Activated CD4-positive, alpha-beta memory T cell treated with anti-CD3 and anti-CD28 coated beads, Interleukin-2, amount 10 ng/mL, durations not matched to agents 7 days and 5 days (primary cell): ENCODE measurements at regions not wholly inside any gene's neighbourhood (a gene's known extent, or its start where the extent isn't known, plus 50 kb on each side); places are given as distances from the start of the nearest gene placed in this dataset.

Source experiments
- CTCF ChIA-PET: fragments of 350-600 bp; sonication (Branson Sonifier 250); formaldehyde crosslinking; loops from one replicate; lab custom pipeline; 2021; ENCODE audit warnings: antibody characterized with exemption, inconsistent platforms; lab: Charles Lee
- POLR2A ChIA-PET: fragments of 350-600 bp; sonication (Branson Sonifier 250); formaldehyde crosslinking; loops from one replicate; lab custom pipeline; 2021; ENCODE audit warnings: antibody characterized with exemption; lab: Charles Lee
- DNase-seq: peaks from one replicate; pipeline ENCODE4 v3.0.0-alpha.2; 2020
- H3K27ac Mint-ChIP-seq: one replicate; pipeline ENCODE4 v1.8.0; 2021; ENCODE audit warnings: mild to moderate bottlenecking, mixed read lengths
- H3K27me3 Mint-ChIP-seq: one replicate; pipeline ENCODE4 v1.8.0; 2021; ENCODE audit warnings: mixed read lengths
- H3K36me3 Mint-ChIP-seq: one replicate; pipeline ENCODE4 v1.8.0; 2021; ENCODE audit warnings: low read depth, mixed read lengths
- H3K4me1 Mint-ChIP-seq: one replicate; pipeline ENCODE4 v1.8.0; 2021; ENCODE audit warnings: mixed read lengths
- H3K4me3 Mint-ChIP-seq: one replicate; pipeline ENCODE4 v1.8.0; 2021; ENCODE audit warnings: mild to moderate bottlenecking, mixed read lengths
- H3K9me3 Mint-ChIP-seq: one replicate; pipeline ENCODE4 v1.8.0; 2021; ENCODE audit warnings: mixed read lengths

GRCh38 chr18:57087644-57088376 is 59.1 kb upstream of the BOD1L2 start:
- no peaks in the 10 kb centered on the region for H3K36me3 Mint-ChIP-seq
- ChIA-PET POLR2A (no interaction called here), CTCF (no interaction called here)
- peaks cover 9% of the 10 kb centered on the region for H3K9me3 Mint-ChIP-seq
- H3K27ac Mint-ChIP-seq = no peak overlapping the region
- H3K27me3 Mint-ChIP-seq = peaks cover 24% of the 10 kb centered on the region
- peaks cover 20% of the 10 kb centered on the region for H3K4me1 Mint-ChIP-seq
- H3K4me3 Mint-ChIP-seq = no peak overlapping the region
- DNase-seq = no peak

- Mint-ChIP-seq H3K9me3 (peaks cover 7% of the 10 kb centered on the region), H3K4me3 (no peak overlapping the region), H3K36me3 (no peaks in the 10 kb centered on the region), H3K27me3 (peaks cover 17% of the 10 kb centered on the region), H3K27ac (no peak overlapping the region), H3K4me1 (peaks cover 17% of the 10 kb centered on the region)
- no peak for DNase-seq
- POLR2A ChIA-PET = no interaction called here
- CTCF ChIA-PET = no interaction called here
Observed at GRCh38 chr18:57088883-57089282, 58.0 kb upstream of the BOD1L2 start.

- peaks cover 9% of the 10 kb centered on the region for H3K4me1 Mint-ChIP-seq
- no peaks in the 10 kb centered on the region for H3K36me3 Mint-ChIP-seq
- ChIA-PET CTCF (no interaction called here), POLR2A (no interaction called here)
- H3K4me3 Mint-ChIP-seq = no peak overlapping the region
- H3K9me3 Mint-ChIP-seq = peaks cover 6% of the 10 kb centered on the region
- DNase-seq = no peak
- H3K27me3 Mint-ChIP-seq = peaks cover 14% of the 10 kb centered on the region
- H3K27ac Mint-ChIP-seq = no peak overlapping the region
Observed at GRCh38 chr18:57089702-57090101, 57.2 kb upstream of the BOD1L2 start.

GRCh38 chr18:57091231-57091630 is 55.7 kb upstream of the BOD1L2 start:
- ChIA-PET CTCF (interaction anchor here (0.9 kb wide), 1 partner anchor 302 kb away, joined by 3 read pairs; no protein-coding TSS in a partner anchor), POLR2A (no interaction called here)
- H3K27me3 Mint-ChIP-seq = peaks cover 12% of the 10 kb centered on the region
- no peak overlapping the region for H3K4me3 Mint-ChIP-seq
- DNase-seq = no peak
- H3K9me3 Mint-ChIP-seq = no peaks in the 10 kb centered on the region
- no peaks in the 10 kb centered on the region for H3K4me1 Mint-ChIP-seq
- no peak overlapping the region for H3K27ac Mint-ChIP-seq
- H3K36me3 Mint-ChIP-seq = no peaks in the 10 kb centered on the region

- H3K36me3 Mint-ChIP-seq = no peaks in the 10 kb centered on the region
- CTCF ChIA-PET = no interaction called here
- H3K27me3 Mint-ChIP-seq = peaks cover 9% of the 10 kb centered on the region
- H3K27ac Mint-ChIP-seq = no peak overlapping the region
- POLR2A ChIA-PET = no interaction called here
- no peaks in the 10 kb centered on the region for H3K4me1 Mint-ChIP-seq
- H3K9me3 Mint-ChIP-seq = no peaks in the 10 kb centered on the region
- no peak overlapping the region for H3K4me3 Mint-ChIP-seq
- DNase-seq = no peak
Observed at GRCh38 chr18:57094175-57094574, 52.7 kb upstream of the BOD1L2 start.

- H3K4me1 Mint-ChIP-seq = no peaks in the 10 kb centered on the region
- H3K36me3 Mint-ChIP-seq = no peaks in the 10 kb centered on the region
- ChIA-PET CTCF (no interaction called here), POLR2A (no interaction called here)
- H3K4me3 Mint-ChIP-seq = no peak overlapping the region
- no peak for DNase-seq
- no peak overlapping the region for H3K27ac Mint-ChIP-seq
- peaks cover 9% of the 10 kb centered on the region for H3K27me3 Mint-ChIP-seq
- H3K9me3 Mint-ChIP-seq = no peaks in the 10 kb centered on the region
Observed at GRCh38 chr18:57095884-57096283, 51.0 kb upstream of the BOD1L2 start.
